B cell (primary cell): ENCODE measurements at regions not wholly inside any gene's neighbourhood (a gene's known extent, or its start where the extent isn't known, plus 50 kb on each side); places are given as distances from the start of the nearest gene placed in this dataset.

Experiments
- ATAC-seq: fragments of 200-7000 bp; cut with Tn5 transposase; one replicate; pipeline ENCODE4 v1.10.0; 2021; ENCODE audit warnings: low read depth, mild to moderate bottlenecking, moderate number of reproducible peaks, moderate library complexity
- CTCF ChIA-PET: fragments of 350-600 bp; sonication (Branson Sonifier 250); formaldehyde crosslinking; loops from one replicate; lab custom pipeline; 2021; ENCODE audit warnings: antibody characterized with exemption, inconsistent platforms; lab: Charles Lee
- POLR2A ChIA-PET: fragments of 350-600 bp; sonication (Branson Sonifier 250); formaldehyde crosslinking; loops from one replicate; lab custom pipeline; 2021; ENCODE audit warnings: antibody characterized with exemption; lab: Charles Lee
- DNase-seq: peaks from one replicate; pipeline ENCODE4 v3.0.0; 2013
- H2AFZ ChIP-seq: 2 replicates; pipeline ENCODE4 v1.6.1; 2012; ENCODE audit warnings: mild to moderate bottlenecking, low read depth, low read length; ENCODE audit not compliant: insufficient read depth, poor library complexity, severe bottlenecking
- H3K27ac ChIP-seq, 2 donors: 1 replicate in 1 of 2; 2 replicates in 1 of 2; pipeline ENCODE4 v1.5.1; 2012 to 2013; ENCODE audit warnings: low read length in 2 of 2, mild to moderate bottlenecking in 2 of 2, moderate library complexity in 1 of 2
- H3K27me3 ChIP-seq, 4 experiments: fragments of 200-600 bp in 1 of 4; sonication (generic) in 1 of 4; replicated peaks in 1 of 4; 1 replicate in 2 of 4; 2 replicates in 2 of 4; pipeline versions ENCODE4 v1.6.1 to v1.7.0; 2013 to 2016; ENCODE audit warnings: low read length in 3 of 4, mild to moderate bottlenecking in 2 of 4, mixed read lengths in 1 of 4, moderate library complexity in 1 of 4; ENCODE audit not compliant: insufficient read depth in 4 of 4, control insufficient read depth in 3 of 4; ENCODE audit errors: control extremely low read depth in 1 of 4
- H3K36me3 ChIP-seq, 2 experiments: replicated peaks in 1 of 2; 1 replicate in 1 of 2; 2 replicates in 1 of 2; pipeline versions ENCODE4 v1.6.1 to v1.7.1; 2013; ENCODE audit warnings: low read length in 1 of 2; ENCODE audit not compliant: insufficient read depth in 2 of 2, control insufficient read depth in 1 of 2; ENCODE audit errors: control extremely low read depth in 1 of 2, extremely low read depth in 1 of 2
- H3K4me1 ChIP-seq, 2 donors: fragments of 200-600 bp in 1 of 2; sonication (generic) in 1 of 2; 1 replicate in 1 of 2; 2 replicates in 1 of 2; pipeline versions ENCODE4 v1.5.1 to v1.6.1; 2013 to 2017; ENCODE audit warnings: low read length in 2 of 2; ENCODE audit not compliant: control insufficient read depth in 2 of 2, insufficient read depth in 2 of 2
- H3K4me2 ChIP-seq: replicated peaks from 2 replicates; pipeline ENCODE3; 2012; ENCODE audit warnings: mild to moderate bottlenecking, low read depth, low read length; ENCODE audit not compliant: poor library complexity, severe bottlenecking
- H3K4me3 ChIP-seq, 5 experiments: fragments of 200-600 bp in 1 of 5; sonication (generic) in 1 of 5; 1 replicate in 3 of 5; 2 replicates in 2 of 5; pipeline versions ENCODE4 v1.5.1 to v1.7.0; 2011 to 2016; ENCODE audit warnings: low read length in 4 of 5, mild to moderate bottlenecking in 4 of 5, low read depth in 2 of 5, control low read depth in 1 of 5, moderate library complexity in 1 of 5; ENCODE audit not compliant: insufficient read depth in 1 of 5; ENCODE audit errors: control extremely low read depth in 1 of 5, extremely low read depth in 1 of 5
- H3K79me2 ChIP-seq: fragments of 200-600 bp; sonication (generic); one replicate; pipeline ENCODE4 v1.6.0; 2016; ENCODE audit warnings: low read length; ENCODE audit not compliant: control insufficient read depth, insufficient read depth
- H3K9ac ChIP-seq: fragments of 200-600 bp; sonication (generic); 2 replicates; pipeline ENCODE4 v1.6.1; 2017; ENCODE audit warnings: mild to moderate bottlenecking, low read length, moderate library complexity
- H3K9me3 ChIP-seq, 3 donors: one replicate each; pipeline versions ENCODE4 v1.6.1 to v1.7.1; 2013; ENCODE audit warnings: low read length in 2 of 3; ENCODE audit not compliant: control insufficient read depth in 2 of 3, insufficient read depth in 1 of 3; ENCODE audit errors: control extremely low read depth in 1 of 3
- H4K20me1 ChIP-seq: 2 replicates; pipeline ENCODE4 v1.6.0; 2012; ENCODE audit warnings: mild to moderate bottlenecking, low read length; ENCODE audit not compliant: insufficient read depth, control insufficient read depth, poor library complexity, severe bottlenecking
- H3K27ac Mint-ChIP-seq: one replicate; pipeline ENCODE4 v1.8.0; 2021; ENCODE audit warnings: mixed read lengths
- H3K27me3 Mint-ChIP-seq: one replicate; pipeline ENCODE4 v1.8.0; 2021; ENCODE audit warnings: mixed read lengths
- H3K4me1 Mint-ChIP-seq: one replicate; pipeline ENCODE4 v1.8.0; 2021; ENCODE audit warnings: mixed read lengths
- H3K4me3 Mint-ChIP-seq: one replicate; pipeline ENCODE4 v1.8.0; 2021; ENCODE audit warnings: mixed read lengths
- H3K9me3 Mint-ChIP-seq: one replicate; pipeline ENCODE4 v1.8.0; 2022; ENCODE audit warnings: mixed read lengths; ENCODE audit not compliant: insufficient read depth
- CTCF ChIP-seq: fragments of 200-600 bp; IDR thresholded peaks from one replicate; pipeline ENCODE4 v1.8.0; 2022; ENCODE audit warnings: antibody characterized with exemption, mild to moderate bottlenecking
- EZH2 ChIP-seq: IDR thresholded peaks from 2 replicates; pipeline ENCODE4 v1.6.1; 2012; ENCODE audit warnings: borderline replicate concordance, low read depth, mild to moderate bottlenecking, moderate library complexity, low read length; ENCODE audit not compliant: insufficient read depth, poor library complexity, severe bottlenecking
- WGBS: methylation state at CpG from one replicate; pipeline ENCODE4 v1.1.5; 2013; ENCODE audit warnings: missing lambda C conversion rate; ENCODE audit not compliant: insufficient coverage; 5-methylcytosine and 5-hydroxymethylcytosine counted together
- intact Hi-C: fragments of 100-400 bp; cut with micrococcal nuclease; formaldehyde crosslinking; loops from one replicate; pipeline ENCODE4 v1.10.0; 2022

GRCh38 chr10:55631071-55631654 is 729.9 kb downstream of the ZWINT start:
- H3K27me3 Mint-ChIP-seq: peaks cover 15% of the 10 kb centered on the region
- Histone ChIP-seq H3K4me2 (peak overlapping the region; percentile 50), H2AFZ (peak overlapping the region; percentile 42), H3K79me2 (no peaks in the 10 kb centered on the region), H3K4me3 (no peak overlapping the region), H3K27ac (no peak overlapping the region), H3K27me3 (peaks cover 0 to 38% (median 10%) of the 10 kb centered on the region in 4 experiments), H3K9ac (no peak overlapping the region), H3K4me1 (peaks cover 5 to 9% of the 10 kb centered on the region in 2 donors), H3K36me3 (no peaks in the 10 kb centered on the region), H4K20me1 (no peaks in the 10 kb centered on the region), H3K9me3 (peaks cover 0 to 24% (median 0%) of the 10 kb centered on the region in 3 donors)
- H3K9me3 Mint-ChIP-seq: no peaks in the 10 kb centered on the region
- ATAC-seq (no peak), DNase-seq (peak; percentile 7)
- peak overlapping the region; percentile 45 for H3K4me3 Mint-ChIP-seq
- no peak for TF ChIP-seq CTCF
- no peak for TF ChIP-seq EZH2
- H3K4me1 Mint-ChIP-seq: peaks cover 5% of the 10 kb centered on the region
- H3K27ac Mint-ChIP-seq: no peak overlapping the region
- 3% methylated on average over 49 of the region's 49 CpGs for WGBS
- ChIA-PET POLR2A (no interaction called here), CTCF (no interaction called here)
- intact Hi-C loops: no loop called here

DNA sequence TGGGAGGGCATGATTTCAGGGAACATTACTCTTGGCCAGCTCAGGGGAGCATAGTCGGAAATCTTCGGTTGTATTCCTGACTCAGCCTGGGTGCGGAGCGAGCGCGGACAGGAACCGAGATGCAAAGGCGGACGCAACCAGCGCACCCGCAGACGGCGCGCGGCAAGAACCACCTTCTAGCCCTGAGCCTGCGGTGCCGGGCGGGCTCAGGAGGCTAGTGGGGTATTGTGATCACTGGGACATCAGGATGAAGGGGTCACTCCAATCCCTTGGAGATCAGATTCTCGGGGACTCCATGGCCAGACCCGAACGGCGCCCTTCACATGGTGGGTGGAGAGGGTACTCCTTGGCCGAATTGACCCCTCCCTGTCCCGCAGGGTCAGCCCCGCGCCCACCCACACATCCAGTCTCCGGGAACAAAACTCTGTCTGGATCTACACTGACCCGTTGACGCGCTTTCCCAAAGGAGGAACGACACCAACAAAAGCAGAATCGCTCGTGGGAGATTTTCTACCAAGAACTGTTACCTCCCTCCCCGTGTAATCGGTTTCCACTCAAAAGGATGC is 730.5 kb downstream of the ZWINT start:
- TF ChIP-seq CTCF (no peak), EZH2 (no peak)
- WGBS: 5% methylated on average over 34 of the region's 35 CpGs
- DNase-seq: no peak
- Mint-ChIP-seq H3K27me3 (peaks cover 15% of the 10 kb centered on the region), H3K4me1 (peaks cover 5% of the 10 kb centered on the region), H3K9me3 (no peaks in the 10 kb centered on the region), H3K4me3 (no peak overlapping the region), H3K27ac (no peak overlapping the region)
- H2AFZ ChIP-seq: peak overlapping the region; percentile 42
- no peak overlapping the region for H3K9ac ChIP-seq
- CTCF ChIA-PET: no interaction called here
- peaks cover 0 to 38% (median 10%) of the 10 kb centered on the region in 4 experiments for H3K27me3 ChIP-seq
- H3K4me1 ChIP-seq: peaks cover 5 to 9% of the 10 kb centered on the region in 2 donors
- peaks cover 0 to 24% (median 0%) of the 10 kb centered on the region in 3 donors for H3K9me3 ChIP-seq
- H4K20me1 ChIP-seq: no peaks in the 10 kb centered on the region
- ATAC-seq: no peak
- no peaks in the 10 kb centered on the region for H3K79me2 ChIP-seq
- peak overlapping the region; percentile 50 for H3K4me2 ChIP-seq
- intact Hi-C loops: no loop called here
- POLR2A ChIA-PET: no interaction called here
- H3K4me3 ChIP-seq: no peak overlapping the region
- no peaks in the 10 kb centered on the region for H3K36me3 ChIP-seq
- no peak overlapping the region for H3K27ac ChIP-seq
